D721Med (cell line): ENCODE measurements at regions not wholly inside any gene's neighbourhood (a gene's known extent, or its start where the extent isn't known, plus 50 kb on each side); places are given as distances from the start of the nearest gene placed in this dataset.

ENCODE experiments used
- DNase-seq: peaks from one replicate; pipeline ENCODE4 v3.0.0; 2011; ENCODE audit warnings: low spot score; ENCODE audit not compliant: insufficient read length
- FAIRE-seq: peaks from 2 replicates; lab custom pipeline; 2011; peaks lifted over from hg19 to GRCh38; lab: Jason Lieb, UNC
- CTCF ChIP-seq: IDR thresholded peaks from 2 replicates; pipeline ENCODE4 v1.5.1; 2012; ENCODE audit warnings: mild to moderate bottlenecking, control low read depth; ENCODE audit not compliant: insufficient read depth; ENCODE audit errors: missing control alignments

- no peak for TF ChIP-seq CTCF
- FAIRE-seq (no peak), DNase-seq (no peak)
These were observed 745.1 kb upstream of the TENM3 start for GRCh38 chr4:181498148-181498547.

- FAIRE-seq (no peak), DNase-seq (no peak)
- no peak for TF ChIP-seq CTCF
These were observed 740.6 kb upstream of the TENM3 start for GRCh38 chr4:181502611-181503010.

- TF ChIP-seq CTCF: no peak
- FAIRE-seq (no peak), DNase-seq (no peak)
These were observed 739.4 kb upstream of the TENM3 start for GRCh38 chr4:181503687-181504390.

- FAIRE-seq (no peak), DNase-seq (no peak)
- no peak for TF ChIP-seq CTCF
These were observed 738.3 kb upstream of the TENM3 start for GRCh38 chr4:181504924-181505323.

GRCh38 chr4:181507180-181507835, 735.9 kb upstream of the TENM3 start:
- no peak for FAIRE-seq
- TF ChIP-seq CTCF: no peak
- no peak for DNase-seq

GRCh38 chr4:181507938-181508337, 735.3 kb upstream of the TENM3 start:
- DNase-seq (no peak), FAIRE-seq (no peak)

More at GRCh38 chr4:181507938-181508337, 735.3 kb upstream of the TENM3 start:
- TF ChIP-seq CTCF: no peak
